ENCODE measurements at regions not wholly inside any gene's neighbourhood (a gene's known extent, or its start where the extent isn't known, plus 50 kb on each side); places are given as distances from the start of the nearest gene placed in this dataset.

DNA sequence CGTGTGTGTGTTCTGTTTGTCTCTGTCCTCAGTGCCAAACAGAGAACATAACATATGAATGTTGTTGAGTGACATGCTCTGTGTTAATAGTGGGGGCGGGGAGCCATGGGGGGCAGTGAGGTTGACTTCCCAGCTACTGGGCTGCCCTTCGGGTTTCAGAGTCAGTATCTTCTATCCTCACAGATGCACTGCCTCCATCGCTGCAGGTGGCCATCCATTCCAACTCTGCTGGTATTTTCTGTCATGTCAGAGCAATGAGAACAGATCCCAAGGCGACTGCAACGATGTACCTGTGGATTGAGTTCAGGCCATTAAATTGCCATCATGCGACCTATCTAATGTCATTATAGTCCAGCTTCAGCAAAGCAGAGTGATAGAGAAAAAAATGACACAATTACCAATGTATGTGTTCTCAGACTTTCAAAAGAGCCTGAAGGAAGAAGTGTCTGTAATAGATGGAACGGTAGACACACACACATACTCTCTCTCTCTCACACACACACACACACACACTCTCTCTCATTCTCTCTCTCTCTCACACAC lies 418.5 kb downstream of the RWDD3 start:
- TF ChIP-seq, protein P1, sequence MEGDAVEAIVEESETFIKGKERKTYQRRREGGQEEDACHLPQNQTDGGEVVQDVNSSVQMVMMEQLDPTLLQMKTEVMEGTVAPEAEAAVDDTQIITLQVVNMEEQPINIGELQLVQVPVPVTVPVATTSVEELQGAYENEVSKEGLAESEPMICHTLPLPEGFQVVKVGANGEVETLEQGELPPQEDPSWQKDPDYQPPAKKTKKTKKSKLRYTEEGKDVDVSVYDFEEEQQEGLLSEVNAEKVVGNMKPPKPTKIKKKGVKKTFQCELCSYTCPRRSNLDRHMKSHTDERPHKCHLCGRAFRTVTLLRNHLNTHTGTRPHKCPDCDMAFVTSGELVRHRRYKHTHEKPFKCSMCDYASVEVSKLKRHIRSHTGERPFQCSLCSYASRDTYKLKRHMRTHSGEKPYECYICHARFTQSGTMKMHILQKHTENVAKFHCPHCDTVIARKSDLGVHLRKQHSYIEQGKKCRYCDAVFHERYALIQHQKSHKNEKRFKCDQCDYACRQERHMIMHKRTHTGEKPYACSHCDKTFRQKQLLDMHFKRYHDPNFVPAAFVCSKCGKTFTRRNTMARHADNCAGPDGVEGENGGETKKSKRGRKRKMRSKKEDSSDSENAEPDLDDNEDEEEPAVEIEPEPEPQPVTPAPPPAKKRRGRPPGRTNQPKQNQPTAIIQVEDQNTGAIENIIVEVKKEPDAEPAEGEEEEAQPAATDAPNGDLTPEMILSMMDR (IDR thresholded peaks at IDR 0.05 in 2 of 3, conservative IDR thresholded peaks at IDR 0.05 in 1 of 3; ENCODE audit: insufficient read depth in 2 of 3, low read depth in 1 of 3, low read length in 3 of 3), result no peak
- TF ChIP-seq ZNF354B (CRISPR knock-in tag; IDR thresholded peaks at IDR 0.05) (no peak), FOSL1 (tag; conservative IDR thresholded peaks at IDR 0.05) (no peak), HNRNPH1 (optimal IDR thresholded peaks at IDR 0.05; ENCODE audit: low read depth, low read length) (no peak), HEY1 (CRISPR knock-in tag; IDR thresholded peaks at IDR 0.05; ENCODE audit: borderline replicate concordance) (no peak), RNF2 (IDR thresholded peaks at IDR 0.05) (no peak), TCF7L2 (IDR thresholded peaks at IDR 0.05; ENCODE audit: low read depth, low read length) (no peak), GABPA (tag; conservative IDR thresholded peaks at IDR 0.05; ENCODE audit: low read depth) (no peak), MYC (IDR thresholded peaks at IDR 0.05; ENCODE audit: low read depth, low read length) (no peak), MYC (CRISPR knock-in tag; IDR thresholded peaks at IDR 0.05; ENCODE audit: borderline replicate concordance, low read depth) (no peak), DNMT1 (IDR thresholded peaks at IDR 0.05) (no peak), ELF1 (tag; IDR thresholded peaks at IDR 0.05) (no peak), ZNF24 (IDR thresholded peaks at IDR 0.05) (no peak)
- TF ChIP-seq, protein P2, sequence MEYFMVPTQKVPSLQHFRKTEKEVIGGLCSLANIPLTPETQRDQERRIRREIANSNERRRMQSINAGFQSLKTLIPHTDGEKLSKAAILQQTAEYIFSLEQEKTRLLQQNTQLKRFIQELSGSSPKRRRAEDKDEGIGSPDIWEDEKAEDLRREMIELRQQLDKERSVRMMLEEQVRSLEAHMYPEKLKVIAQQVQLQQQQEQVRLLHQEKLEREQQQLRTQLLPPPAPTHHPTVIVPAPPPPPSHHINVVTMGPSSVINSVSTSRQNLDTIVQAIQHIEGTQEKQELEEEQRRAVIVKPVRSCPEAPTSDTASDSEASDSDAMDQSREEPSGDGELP (CRISPR knock-in tag; IDR thresholded peaks at IDR 0.05; ENCODE audit: borderline replicate concordance), result no peak
- TF ChIP-seq, protein P3, sequence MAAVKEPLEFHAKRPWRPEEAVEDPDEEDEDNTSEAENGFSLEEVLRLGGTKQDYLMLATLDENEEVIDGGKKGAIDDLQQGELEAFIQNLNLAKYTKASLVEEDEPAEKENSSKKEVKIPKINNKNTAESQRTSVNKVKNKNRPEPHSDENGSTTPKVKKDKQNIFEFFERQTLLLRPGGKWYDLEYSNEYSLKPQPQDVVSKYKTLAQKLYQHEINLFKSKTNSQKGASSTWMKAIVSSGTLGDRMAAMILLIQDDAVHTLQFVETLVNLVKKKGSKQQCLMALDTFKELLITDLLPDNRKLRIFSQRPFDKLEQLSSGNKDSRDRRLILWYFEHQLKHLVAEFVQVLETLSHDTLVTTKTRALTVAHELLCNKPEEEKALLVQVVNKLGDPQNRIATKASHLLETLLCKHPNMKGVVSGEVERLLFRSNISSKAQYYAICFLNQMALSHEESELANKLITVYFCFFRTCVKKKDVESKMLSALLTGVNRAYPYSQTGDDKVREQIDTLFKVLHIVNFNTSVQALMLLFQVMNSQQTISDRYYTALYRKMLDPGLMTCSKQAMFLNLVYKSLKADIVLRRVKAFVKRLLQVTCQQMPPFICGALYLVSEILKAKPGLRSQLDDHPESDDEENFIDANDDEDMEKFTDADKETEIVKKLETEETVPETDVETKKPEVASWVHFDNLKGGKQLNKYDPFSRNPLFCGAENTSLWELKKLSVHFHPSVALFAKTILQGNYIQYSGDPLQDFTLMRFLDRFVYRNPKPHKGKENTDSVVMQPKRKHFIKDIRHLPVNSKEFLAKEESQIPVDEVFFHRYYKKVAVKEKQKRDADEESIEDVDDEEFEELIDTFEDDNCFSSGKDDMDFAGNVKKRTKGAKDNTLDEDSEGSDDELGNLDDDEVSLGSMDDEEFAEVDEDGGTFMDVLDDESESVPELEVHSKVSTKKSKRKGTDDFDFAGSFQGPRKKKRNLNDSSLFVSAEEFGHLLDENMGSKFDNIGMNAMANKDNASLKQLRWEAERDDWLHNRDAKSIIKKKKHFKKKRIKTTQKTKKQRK (IDR thresholded peaks at IDR 0.05; ENCODE audit: borderline replicate concordance, low read depth, low read length), result no peak
